ENCODE measurements at regions not wholly inside any gene's neighbourhood (a gene's known extent, or its start where the extent isn't known, plus 50 kb on each side); places are given as distances from the start of the nearest gene placed in this dataset.

DNA sequence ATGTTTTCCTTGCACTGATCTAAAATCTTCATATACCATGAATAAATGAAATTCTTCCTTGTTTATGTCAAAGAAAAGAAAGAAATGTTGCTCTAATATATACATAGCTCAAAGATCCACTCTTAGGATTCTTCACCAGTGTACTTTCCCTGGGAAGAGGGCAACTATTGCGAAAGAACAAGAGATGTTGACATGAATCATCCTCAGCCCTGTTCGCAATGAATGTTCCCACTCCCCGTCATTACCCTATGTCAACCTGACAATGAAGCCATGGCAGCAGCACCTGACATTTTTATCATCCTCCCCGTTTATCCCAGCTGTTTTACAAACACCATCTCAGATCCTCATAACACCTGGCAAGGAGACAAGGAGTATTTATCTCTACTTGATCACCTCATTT lies 409.1 kb upstream of the GRIA1 start:
- TF ChIP-seq CTCF (IDR thresholded peaks at IDR 0.05) (no peak), POLR2A (IDR thresholded peaks at IDR 0.05) (no peak)

Data from right lobe of liver (tissue), 4 donors.